CD14-positive monocyte (primary cell): ENCODE measurements at regions not wholly inside any gene's neighbourhood (a gene's known extent, or its start where the extent isn't known, plus 50 kb on each side); places are given as distances from the start of the nearest gene placed in this dataset.

Experiments
- DNase-seq, 3 donors: peaks; one replicate each; pipeline ENCODE4 v3.0.0-alpha.2; 2011 to 2022
- H2AFZ ChIP-seq: 2 replicates; pipeline ENCODE4 v1.6.0; 2012; ENCODE audit warnings: mild to moderate bottlenecking, low read depth, low read length, inconsistent platforms; ENCODE audit not compliant: insufficient read depth, poor library complexity, severe bottlenecking
- H3K27ac ChIP-seq, 2 donors: 1 replicate in 1 of 2; 2 replicates in 1 of 2; pipeline ENCODE4 v1.5.1; 2012 to 2013; ENCODE audit warnings: low read length in 2 of 2, control low read depth in 1 of 2, inconsistent platforms in 1 of 2, low read depth in 1 of 2, mild to moderate bottlenecking in 1 of 2
- H3K27me3 ChIP-seq, 2 donors: one replicate each; pipeline versions ENCODE4 v1.6.0 to v1.6.1; 2011 to 2013; ENCODE audit warnings: low read length in 2 of 2; ENCODE audit not compliant: control insufficient read depth in 2 of 2, insufficient read depth in 2 of 2
- H3K36me3 ChIP-seq, 2 donors: replicated peaks in 1 of 2; 1 replicate in 1 of 2; 2 replicates in 1 of 2; pipeline versions ENCODE4 v1.5.1 to v1.6.1; 2012 to 2013; ENCODE audit warnings: low read length in 2 of 2, control low read depth in 1 of 2, inconsistent platforms in 1 of 2, mild to moderate bottlenecking in 1 of 2; ENCODE audit not compliant: insufficient read depth in 2 of 2, control insufficient read depth in 1 of 2
- H3K4me1 ChIP-seq, 2 donors: 1 replicate in 1 of 2; 2 replicates in 1 of 2; pipeline versions ENCODE4 v1.5.1 to v1.6.1; 2012 to 2013; ENCODE audit warnings: low read length in 2 of 2, control low read depth in 1 of 2, inconsistent platforms in 1 of 2, mild to moderate bottlenecking in 1 of 2, moderate library complexity in 1 of 2; ENCODE audit not compliant: insufficient read depth in 2 of 2, control insufficient read depth in 1 of 2
- H3K4me2 ChIP-seq: replicated peaks from 2 replicates; pipeline ENCODE3; 2012; ENCODE audit warnings: low read length, moderate library complexity, mild to moderate bottlenecking; ENCODE audit not compliant: poor library complexity, severe bottlenecking; ENCODE audit errors: extremely low read depth
- H3K4me3 ChIP-seq, 3 experiments: fragments of 200-600 bp in 1 of 3; sonication (generic) in 1 of 3; replicated peaks in 1 of 3; 1 replicate in 2 of 3; 2 replicates in 1 of 3; pipeline ENCODE4 v1.5.1; 2011 to 2013; ENCODE audit warnings: low read length in 3 of 3, mild to moderate bottlenecking in 3 of 3, control low read depth in 2 of 3, low read depth in 2 of 3, inconsistent platforms in 1 of 3, moderate library complexity in 1 of 3
- H3K79me2 ChIP-seq: 2 replicates; pipeline ENCODE4 v1.6.0; 2012; ENCODE audit warnings: mild to moderate bottlenecking, control low read depth, inconsistent platforms, low read length, moderate library complexity; ENCODE audit not compliant: insufficient read depth
- H3K9ac ChIP-seq: 2 replicates; pipeline ENCODE4 v1.6.0; 2017; ENCODE audit warnings: low read length, mild to moderate bottlenecking; ENCODE audit not compliant: insufficient read depth, poor library complexity, severe bottlenecking
- H3K9me3 ChIP-seq, 2 donors: replicated peaks in 1 of 2; 1 replicate in 1 of 2; 2 replicates in 1 of 2; pipeline versions ENCODE4 v1.5.1 to v1.6.1; 2012 to 2013; ENCODE audit warnings: low read length in 2 of 2, control low read depth in 1 of 2; ENCODE audit not compliant: control insufficient read depth in 1 of 2, insufficient read depth in 1 of 2
- H4K20me1 ChIP-seq: 2 replicates; pipeline ENCODE4 v1.6.0; 2012; ENCODE audit warnings: mild to moderate bottlenecking, low read length, control low read depth, moderate library complexity; ENCODE audit not compliant: insufficient read depth
- H3K27ac Mint-ChIP-seq, 7 donors: one replicate each; pipeline ENCODE4 v1.8.0; 2020; ENCODE audit warnings: mild to moderate bottlenecking in 7 of 7, mixed read lengths in 7 of 7, moderate library complexity in 6 of 7, inconsistent platforms in 2 of 7
- H3K27me3 Mint-ChIP-seq, 3 donors: one replicate each; pipeline ENCODE4 v1.8.0; 2021 to 2022; ENCODE audit warnings: low read depth in 3 of 3, mild to moderate bottlenecking in 3 of 3, mixed read lengths in 3 of 3, moderate library complexity in 3 of 3, inconsistent platforms in 1 of 3
- H3K36me3 Mint-ChIP-seq, 2 donors: one replicate each; pipeline ENCODE4 v1.8.0; 2020; ENCODE audit warnings: mixed read lengths in 2 of 2, inconsistent platforms in 1 of 2, mild to moderate bottlenecking in 1 of 2
- H3K4me1 Mint-ChIP-seq: one replicate; pipeline ENCODE4 v1.8.0; 2020; ENCODE audit warnings: mild to moderate bottlenecking, mixed read lengths
- H3K4me3 Mint-ChIP-seq, 2 donors: one replicate each; pipeline ENCODE4 v1.8.0; 2020; ENCODE audit warnings: mild to moderate bottlenecking in 2 of 2, mixed read lengths in 2 of 2, moderate library complexity in 1 of 2
- H3K9me3 Mint-ChIP-seq, 7 donors: one replicate each; pipeline ENCODE4 v1.8.0; 2020 to 2022; ENCODE audit warnings: mixed read lengths in 7 of 7, mild to moderate bottlenecking in 6 of 7, moderate library complexity in 6 of 7, inconsistent platforms in 2 of 7
- CTCF ChIP-seq: fragments of 200-600 bp; IDR thresholded peaks from one replicate; pipeline ENCODE4 v1.8.0; 2022; ENCODE audit warnings: antibody characterized with exemption, mild to moderate bottlenecking
- WGBS: methylation state at CpG from one replicate; pipeline ENCODE4 v1.1.5; 2013; ENCODE audit warnings: missing lambda C conversion rate; ENCODE audit not compliant: insufficient coverage; 5-methylcytosine and 5-hydroxymethylcytosine counted together
- intact Hi-C, 2 donors: fragments of 100-400 bp; cut with micrococcal nuclease; formaldehyde crosslinking; loops; one replicate each; pipeline versions ENCODE4 v1.15.0 to v1.15.1; 2023

- Histone ChIP-seq H3K4me3 (no peak overlapping the region), H3K4me1 (no peaks in the 10 kb centered on the region), H3K79me2 (no peaks in the 10 kb centered on the region), H3K27me3 (no peaks in the 10 kb centered on the region), H3K27ac (no peak overlapping the region), H3K4me2 (no peak overlapping the region), H3K9me3 (no peaks in the 10 kb centered on the region), H3K9ac (no peak overlapping the region), H4K20me1 (no peaks in the 10 kb centered on the region), H3K36me3 (no peaks in the 10 kb centered on the region), H2AFZ (no peak overlapping the region)
- intact Hi-C loops, result no loop called here
- WGBS, result no CpG with 5 or more reads among the region's 2 CpGs
- no peak for DNase-seq
- no peaks in the 10 kb centered on the region for H3K4me1 Mint-ChIP-seq
- H3K27me3 Mint-ChIP-seq, result peaks cover 0 to 1% (median 0%) of the 10 kb centered on the region in 3 donors
- no peak overlapping the region for H3K27ac Mint-ChIP-seq
- no peaks in the 10 kb centered on the region for H3K36me3 Mint-ChIP-seq
- peaks cover 0 to 3% (median 1%) of the 10 kb centered on the region in 7 donors for H3K9me3 Mint-ChIP-seq
- no peak overlapping the region for H3K4me3 Mint-ChIP-seq
- TF ChIP-seq CTCF, result no peak
These were observed 1098.8 kb upstream of the CDH8 start for GRCh38 chr16:63135069-63135468.

GRCh38 chr16:63131503-63131902 lies 1095.3 kb upstream of the CDH8 start:
- no peak overlapping the region for H3K4me3 Mint-ChIP-seq

More at GRCh38 chr16:63131503-63131902, 1095.3 kb upstream of the CDH8 start:
- no peak for DNase-seq
- intact Hi-C loops, result no loop called here
- Mint-ChIP-seq H3K27me3 (peaks cover 0 to under 1% (median 0%) of the 10 kb centered on the region in 3 donors), H3K9me3 (peaks cover 0 to 7% (median 4%) of the 10 kb centered on the region in 7 donors), H3K4me1 (no peaks in the 10 kb centered on the region), H3K27ac (no peak overlapping the region), H3K36me3 (no peaks in the 10 kb centered on the region)
- Histone ChIP-seq H3K9me3 (peaks cover 0 to 9% of the 10 kb centered on the region in 2 donors), H3K4me3 (no peak overlapping the region), H3K27ac (no peak overlapping the region), H3K79me2 (no peaks in the 10 kb centered on the region), H3K27me3 (no peaks in the 10 kb centered on the region), H2AFZ (no peak overlapping the region), H3K9ac (no peak overlapping the region), H3K36me3 (no peaks in the 10 kb centered on the region), H3K4me1 (no peaks in the 10 kb centered on the region), H4K20me1 (no peaks in the 10 kb centered on the region), H3K4me2 (no peak overlapping the region)
- TF ChIP-seq CTCF, result no peak
- WGBS, result no CpG with 5 or more reads among the region's 2 CpGs
